NCI-H446 (cell line): ENCODE measurements at regions not wholly inside any gene's neighbourhood (a gene's known extent, or its start where the extent isn't known, plus 50 kb on each side); places are given as distances from the start of the nearest gene placed in this dataset.
"Not testable (repeated sequence)": the region's sequence is repeated elsewhere in the genome, so short reads cannot be mapped to it uniquely, and the experiment has no call there.

Experiments used
- DNase-seq, 2 experiments: peaks; one replicate each; lab custom pipeline; 2025; lab: John Stamatoyannopoulos, UW

DNA sequence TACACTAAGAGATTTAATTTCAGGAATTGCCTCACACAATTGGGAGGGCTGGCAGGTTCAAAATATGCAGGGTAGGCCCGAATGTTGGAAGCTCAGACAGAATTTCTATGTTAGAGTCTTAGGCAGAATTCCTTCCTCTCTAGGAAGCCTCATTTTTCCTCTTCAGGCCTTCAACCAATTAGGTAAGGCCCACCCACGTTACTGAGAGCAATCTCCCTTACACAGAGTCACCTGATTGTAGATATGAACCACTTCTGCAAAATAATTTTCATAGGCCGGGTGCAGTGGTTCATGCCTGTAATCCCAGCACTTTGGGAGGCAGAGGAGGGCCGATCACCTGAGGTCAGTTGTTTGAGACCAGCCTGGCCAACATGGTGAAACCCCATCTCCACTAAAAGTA is 50.2 kb upstream of the HIVEP1 start:
- no peak for DNase-seq

DNA sequence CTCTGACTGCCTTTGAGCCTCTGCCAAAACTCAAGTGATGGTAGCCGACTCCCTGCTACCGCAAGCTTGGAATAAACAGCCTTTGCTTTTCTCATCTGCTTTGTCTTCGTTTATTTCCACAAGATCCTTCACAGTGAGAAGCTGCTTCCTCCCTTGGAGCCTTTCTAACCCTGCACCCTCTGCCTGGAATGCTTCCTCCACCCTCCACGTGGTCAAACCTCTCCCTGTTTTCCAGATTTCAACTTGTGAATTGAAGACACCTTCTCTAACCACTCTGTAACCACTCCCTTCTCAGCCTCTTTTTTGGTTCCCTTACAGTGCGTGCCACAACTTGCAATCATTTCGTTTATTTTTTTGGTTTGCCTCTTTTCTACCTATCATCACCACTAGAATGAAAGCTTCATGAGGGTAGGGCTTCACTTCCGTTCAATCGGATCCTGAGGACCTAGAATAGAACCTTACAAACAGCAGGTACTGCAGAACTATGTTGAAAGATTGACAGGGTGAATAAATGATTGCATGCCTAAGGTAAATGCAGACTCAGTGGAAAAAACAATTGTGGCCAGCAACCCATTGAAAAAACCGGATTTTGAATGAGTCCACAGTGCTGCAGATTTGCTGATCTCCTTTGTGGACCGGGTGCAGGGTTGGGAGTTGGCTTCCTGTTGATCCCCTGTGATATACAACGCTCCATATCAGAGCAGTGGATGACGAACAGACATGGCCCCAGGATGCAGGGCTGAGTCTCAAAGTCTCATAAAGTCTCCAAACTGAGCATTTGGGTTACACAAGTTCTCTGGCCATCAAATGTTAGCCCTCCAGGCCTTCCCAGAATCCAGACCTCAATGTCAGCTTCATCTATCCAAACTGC is 51.0 kb upstream of the HIVEP1 start:
- no peak for DNase-seq

GRCh38 chr6:11956781-11957180 is 55.3 kb upstream of the HIVEP1 start:
- no peak for DNase-seq

- no peak for DNase-seq
Observed at GRCh38 chr6:11953641-11954040, 58.5 kb upstream of the HIVEP1 start.

DNA sequence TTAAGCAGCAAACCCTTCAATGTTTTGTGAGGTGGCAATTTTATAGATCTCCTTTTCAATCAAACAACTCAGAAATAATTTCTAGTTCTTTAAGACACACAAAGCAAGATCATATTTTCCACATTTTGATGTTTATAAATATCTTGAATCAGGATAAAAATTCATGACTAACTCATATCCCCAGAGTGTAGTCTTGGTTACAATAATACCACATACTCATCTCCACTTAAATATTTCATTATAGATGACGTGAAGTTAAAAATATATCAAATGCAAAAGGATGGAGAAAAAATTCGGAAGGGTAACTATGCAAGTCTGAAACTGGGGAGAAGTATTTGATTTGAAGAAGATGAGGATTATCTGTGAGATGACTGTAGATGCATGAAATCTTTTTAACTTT is 59.8 kb upstream of the HIVEP1 start:
- DNase-seq = no peak

DNA sequence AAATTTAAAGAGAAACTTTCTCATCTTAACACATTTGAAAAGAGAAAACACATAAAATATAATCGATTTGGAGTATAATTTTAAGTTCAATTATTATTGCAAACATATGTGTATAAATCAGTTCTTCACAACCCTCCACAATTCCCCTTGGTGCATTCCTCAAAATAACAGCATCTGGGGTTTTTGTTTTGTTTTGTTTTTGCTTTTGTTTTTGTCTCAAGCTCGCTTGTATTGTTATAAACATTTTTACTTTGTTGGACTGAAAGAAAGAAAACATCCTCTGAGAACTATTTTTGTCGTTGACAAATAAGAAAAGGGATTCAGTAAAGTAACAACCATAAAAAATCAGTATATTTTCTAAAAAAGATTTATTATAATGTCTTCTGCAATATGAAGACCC is 60.2 kb upstream of the HIVEP1 start:
- DNase-seq = no peak

DNA sequence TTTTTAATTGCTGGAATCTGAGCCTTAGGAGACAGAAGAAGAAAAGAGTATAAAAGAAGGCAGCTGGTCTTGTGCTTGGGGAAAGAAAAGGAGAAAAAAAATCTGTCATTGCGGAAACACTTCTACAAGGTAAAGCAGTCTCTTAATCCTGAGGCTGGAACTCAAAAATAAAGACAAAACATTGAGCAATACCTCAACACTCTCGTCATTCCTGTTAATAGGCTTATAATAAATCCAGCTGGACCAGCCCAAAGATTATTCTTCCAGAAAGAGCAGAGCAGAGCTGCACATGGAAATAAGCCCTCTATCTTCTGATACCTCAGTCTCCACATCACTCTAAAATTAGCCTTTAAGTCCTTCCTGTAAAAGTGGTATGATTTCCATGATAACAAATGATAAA is 62.0 kb upstream of the HIVEP1 start:
- no peak for DNase-seq

- DNase-seq = no peak
Observed at GRCh38 chr6:11947575-11947974, 64.5 kb upstream of the HIVEP1 start.

DNA sequence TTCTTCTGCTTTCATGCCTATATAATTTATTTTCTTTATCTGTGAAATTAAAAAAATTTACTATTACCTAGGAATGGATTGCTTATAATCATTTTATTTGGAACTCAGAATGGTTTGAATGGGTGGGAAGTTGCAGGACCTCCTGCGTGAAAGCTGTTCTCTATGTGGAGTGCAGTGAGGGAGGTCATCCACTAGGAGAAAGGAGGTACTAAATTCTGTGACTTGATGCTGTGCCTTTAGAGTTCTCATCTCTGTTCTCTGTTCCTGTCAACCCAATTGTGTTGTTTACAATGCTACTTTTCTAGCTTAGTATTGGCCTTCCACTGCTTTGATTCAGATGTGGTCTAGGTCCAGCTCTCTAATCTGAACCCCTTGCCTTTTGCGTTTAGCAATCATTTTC is 65.0 kb upstream of the HIVEP1 start:
- DNase-seq = no peak

GRCh38 chr6:11944111-11944510 is 68.0 kb upstream of the HIVEP1 start:
- DNase-seq = no peak

DNA sequence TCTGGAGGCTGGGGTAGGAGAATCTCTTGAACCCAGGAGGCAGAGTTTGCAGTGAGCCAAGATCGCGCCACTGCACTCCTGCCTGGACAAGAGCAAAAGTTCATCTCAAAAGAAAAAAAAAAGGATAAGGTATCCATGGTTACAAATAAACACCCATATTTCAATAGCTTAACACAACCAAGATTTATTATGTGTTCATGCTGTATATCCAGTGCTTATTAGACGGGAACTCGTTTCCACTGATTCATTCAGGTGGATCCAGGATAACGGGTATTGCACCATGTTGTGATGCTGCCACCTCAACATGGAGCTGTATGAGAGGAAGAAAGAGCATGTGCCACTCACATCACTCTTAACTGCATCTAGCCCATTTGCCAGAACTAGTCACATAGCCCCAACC is 69.1 kb upstream of the HIVEP1 start:
- DNase-seq = no peak

GRCh38 chr6:11942185-11942864 is 69.8 kb upstream of the HIVEP1 start:
- DNase-seq = no peak

- not testable (repeated sequence) for DNase-seq
Observed at GRCh38 chr6:11940532-11941166, 71.5 kb upstream of the HIVEP1 start.

GRCh38 chr6:11938285-11938890 is 73.7 kb upstream of the HIVEP1 start:
- no peak for DNase-seq

DNA sequence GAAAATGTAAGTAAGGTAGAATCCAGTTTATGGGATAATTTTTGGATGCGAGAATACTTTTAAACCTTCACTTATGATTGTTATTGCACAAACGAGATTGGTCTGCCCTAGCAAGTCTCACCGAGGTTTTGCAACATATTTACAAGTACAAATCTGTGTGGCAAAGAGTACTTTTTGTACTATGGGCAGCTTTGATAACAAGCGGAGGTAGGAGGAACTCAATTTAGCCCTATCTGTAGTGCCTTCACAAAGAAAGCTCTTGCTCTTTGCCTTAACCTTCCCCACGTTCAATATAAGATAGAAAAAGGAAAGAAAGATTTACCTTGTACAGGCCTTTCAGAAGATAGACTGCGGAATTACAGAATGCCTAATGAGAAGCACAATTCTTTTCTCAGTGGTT is 77.5 kb upstream of the HIVEP1 start:
- DNase-seq = no peak

GRCh38 chr6:11932892-11933291 is 79.2 kb upstream of the HIVEP1 start:
- not testable (repeated sequence) for DNase-seq

- DNase-seq = no peak
Observed at GRCh38 chr6:11931296-11932035, 80.6 kb upstream of the HIVEP1 start.

DNA sequence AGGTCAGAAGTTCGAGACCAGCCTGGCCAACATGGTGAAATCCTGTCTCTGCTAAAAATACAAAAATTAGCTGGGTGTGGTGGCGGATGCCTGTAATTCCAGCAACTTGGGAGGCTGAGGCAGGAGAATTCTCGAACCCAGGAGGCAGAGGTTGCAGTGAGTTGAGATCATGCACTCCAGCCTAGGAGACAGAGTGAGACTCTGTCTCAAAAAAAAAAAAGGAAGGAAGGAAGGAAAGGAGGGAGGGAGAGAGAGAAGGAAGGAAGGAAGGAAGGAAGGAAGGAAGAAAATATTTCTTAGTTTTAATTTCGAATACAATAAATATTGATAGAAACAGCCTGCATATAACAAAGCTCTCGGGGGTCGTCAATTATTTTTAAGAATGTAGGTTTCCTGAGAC is 81.3 kb upstream of the HIVEP1 start:
- DNase-seq = not testable (repeated sequence)

DNA sequence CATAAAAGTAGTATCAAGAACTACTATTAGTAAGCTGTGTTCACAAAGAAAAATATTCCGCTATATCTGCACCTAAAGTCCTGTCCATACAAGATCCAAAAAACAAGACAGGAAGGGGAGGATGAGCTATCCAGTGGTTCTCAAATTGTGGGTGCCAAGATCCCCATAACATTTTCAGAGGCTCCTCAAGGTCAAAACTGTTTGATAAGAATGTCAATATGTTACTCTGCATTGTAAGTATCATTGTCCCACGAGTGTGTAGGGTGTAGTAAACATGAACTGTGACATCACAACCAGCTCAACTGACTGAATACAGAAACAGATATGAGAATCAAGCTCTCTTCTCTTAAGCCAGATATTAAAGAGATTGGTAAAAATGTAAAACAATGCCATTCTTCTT is 81.9 kb upstream of the HIVEP1 start:
- DNase-seq = no peak

DNA sequence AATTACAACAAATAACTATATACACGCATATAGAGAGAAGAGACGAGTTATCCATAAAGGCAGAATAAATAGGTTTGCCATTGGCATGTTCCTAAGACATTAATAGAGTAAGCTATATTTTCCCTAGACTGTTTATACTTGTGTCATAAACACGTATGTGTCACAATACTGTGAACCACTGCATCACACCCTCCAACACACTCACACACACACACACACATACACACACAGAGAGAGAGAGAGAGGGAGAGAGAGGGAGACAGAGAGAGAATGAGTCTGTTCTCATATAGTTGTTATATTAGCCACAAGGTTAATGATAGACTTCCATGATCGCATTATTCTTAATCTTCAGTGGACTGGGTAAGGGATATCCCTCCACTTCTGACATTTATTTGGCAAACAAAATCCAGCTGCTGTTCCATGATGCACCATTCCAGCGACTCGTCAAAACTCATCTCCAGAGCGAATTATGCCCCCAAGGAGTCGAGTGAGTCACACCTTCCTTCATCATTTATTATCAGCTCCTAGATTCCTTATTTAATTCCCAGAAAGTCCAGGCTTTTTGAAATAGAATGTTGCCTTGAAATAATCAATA is 82.8 kb upstream of the HIVEP1 start:
- no peak for DNase-seq

DNA sequence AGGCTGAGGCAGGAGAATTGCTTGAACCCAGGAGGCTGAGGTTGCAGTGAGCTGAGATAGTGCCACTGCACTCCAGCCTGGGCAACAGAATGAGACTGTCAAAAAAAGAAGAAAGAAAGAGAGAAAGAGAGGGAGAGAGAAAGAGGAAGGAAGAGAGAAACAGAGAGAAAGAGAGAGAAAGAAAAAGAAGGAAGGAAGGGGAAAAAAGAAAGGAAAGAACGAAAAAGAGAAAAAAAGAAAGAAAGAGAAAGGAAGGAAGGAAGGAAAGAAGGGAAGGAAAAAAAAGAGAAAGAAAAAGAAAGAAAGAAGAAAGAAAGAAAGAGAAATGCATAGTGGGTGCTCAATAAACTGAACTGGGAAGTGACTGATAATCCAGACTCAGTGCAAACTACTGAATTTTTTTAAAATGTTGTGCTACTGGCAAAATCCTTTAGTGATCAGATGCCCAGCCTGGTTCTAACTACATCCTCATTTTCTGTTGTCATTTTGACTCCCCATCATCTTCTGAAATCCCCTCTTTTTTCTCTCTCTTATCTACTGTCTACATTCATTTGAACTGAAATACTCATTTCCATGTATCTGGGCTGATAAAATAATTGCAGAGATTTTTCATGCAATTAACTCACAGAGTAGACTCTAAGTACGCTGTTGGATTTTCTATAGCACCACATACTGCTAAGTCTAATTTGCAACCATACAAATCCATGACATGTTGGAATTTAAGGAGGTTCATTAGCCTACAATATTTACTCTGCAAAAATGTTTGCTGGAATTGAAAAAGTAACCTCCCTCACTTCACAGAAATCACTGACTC is 85.3 kb upstream of the HIVEP1 start:
- DNase-seq = no peak
